Thyroid gland (tissue), 4 donors: ENCODE measurements at regions not wholly inside any gene's neighbourhood (a gene's known extent, or its start where the extent isn't known, plus 50 kb on each side); places are given as distances from the start of the nearest gene placed in this dataset.

Experiments used
- DNase-seq, 2 donors: peaks; one replicate each; pipeline ENCODE4 v3.0.0-alpha.2; 2019
- H3K27ac ChIP-seq, 3 donors: fragments of 200-600 bp; sonication (generic); 1 replicate in 2 of 3; 2 replicates in 1 of 3; pipeline ENCODE4 v1.5.1; 2016 to 2019; ENCODE audit warnings: mild to moderate bottlenecking in 1 of 3, moderate library complexity in 1 of 3
- H3K27me3 ChIP-seq: fragments of 200-600 bp; sonication (generic); one replicate; pipeline ENCODE4 v1.5.1; 2019
- H3K36me3 ChIP-seq, 2 donors: fragments of 200-600 bp; sonication (generic); one replicate each; pipeline ENCODE4 v1.5.1; 2016 to 2019
- H3K4me1 ChIP-seq, 2 donors: fragments of 200-600 bp; sonication (generic); one replicate each; pipeline ENCODE4 v1.5.1; 2017 to 2019
- H3K4me3 ChIP-seq, 3 donors: fragments of 200-600 bp; sonication (generic); replicated peaks in 1 of 3; 1 replicate in 2 of 3; 2 replicates in 1 of 3; pipeline ENCODE4 v1.5.1; 2016; ENCODE audit warnings: mild to moderate bottlenecking in 1 of 3
- H3K9me3 ChIP-seq: fragments of 200-600 bp; sonication (generic); one replicate; pipeline ENCODE4 v1.5.1; 2017
- POLR2A ChIP-seq, 2 donors: fragments of 450-650 bp; IDR thresholded peaks; one replicate each; pipeline ENCODE4 v1.6.1; 2017; ENCODE audit warnings: antibody characterized with exemption in 2 of 2, mild to moderate bottlenecking in 2 of 2, moderate library complexity in 1 of 2
- WGBS, 2 donors: methylation state at CpG; one replicate each; pipeline ENCODE4 v1.1.5; 2017; 5-methylcytosine and 5-hydroxymethylcytosine counted together
- intact Hi-C: fragments of 100-400 bp; cut with DNase I; formaldehyde crosslinking; loops from one replicate; pipeline ENCODE4 v1.15.1; 2023
- TF ChIP-seq, protein P1 (sequence below), 6 experiments: fragments of 200-600 bp in 3 of 6; fragments of 450-650 bp in 3 of 6; sonication (generic) in 3 of 6; IDR thresholded peaks; one replicate each; pipeline ENCODE4 v1.5.1; 2016 to 2019; ENCODE audit warnings: antibody characterized with exemption in 6 of 6, mild to moderate bottlenecking in 2 of 6, inconsistent platforms in 1 of 6, moderate library complexity in 1 of 6

- DNase-seq = no peak
- TF ChIP-seq, protein P1, sequence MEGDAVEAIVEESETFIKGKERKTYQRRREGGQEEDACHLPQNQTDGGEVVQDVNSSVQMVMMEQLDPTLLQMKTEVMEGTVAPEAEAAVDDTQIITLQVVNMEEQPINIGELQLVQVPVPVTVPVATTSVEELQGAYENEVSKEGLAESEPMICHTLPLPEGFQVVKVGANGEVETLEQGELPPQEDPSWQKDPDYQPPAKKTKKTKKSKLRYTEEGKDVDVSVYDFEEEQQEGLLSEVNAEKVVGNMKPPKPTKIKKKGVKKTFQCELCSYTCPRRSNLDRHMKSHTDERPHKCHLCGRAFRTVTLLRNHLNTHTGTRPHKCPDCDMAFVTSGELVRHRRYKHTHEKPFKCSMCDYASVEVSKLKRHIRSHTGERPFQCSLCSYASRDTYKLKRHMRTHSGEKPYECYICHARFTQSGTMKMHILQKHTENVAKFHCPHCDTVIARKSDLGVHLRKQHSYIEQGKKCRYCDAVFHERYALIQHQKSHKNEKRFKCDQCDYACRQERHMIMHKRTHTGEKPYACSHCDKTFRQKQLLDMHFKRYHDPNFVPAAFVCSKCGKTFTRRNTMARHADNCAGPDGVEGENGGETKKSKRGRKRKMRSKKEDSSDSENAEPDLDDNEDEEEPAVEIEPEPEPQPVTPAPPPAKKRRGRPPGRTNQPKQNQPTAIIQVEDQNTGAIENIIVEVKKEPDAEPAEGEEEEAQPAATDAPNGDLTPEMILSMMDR (IDR thresholded peaks at IDR 0.05) = no peak
- no peak for TF ChIP-seq POLR2A (IDR thresholded peaks at IDR 0.05)
- Histone ChIP-seq H3K4me1 (peaks cover 0 to 7% of the 10 kb centered on the region in 2 donors), H3K9me3 (no peaks in the 10 kb centered on the region), H3K36me3 (no peaks in the 10 kb centered on the region), H3K27ac (no peak overlapping the region), H3K27me3 (no peaks in the 10 kb centered on the region), H3K4me3 (no peak overlapping the region)
- WGBS, 2 donors = 73 to 76% methylated on average over 8 of the region's 8 CpGs
- intact Hi-C loops = loop anchor here (10.0 kb wide), 1 partner anchor 948 kb away; no protein-coding TSS in a partner anchor
Measured at GRCh38 chr3:71876135-71877105, 91.5 kb upstream of the PROK2 start.

DNA sequence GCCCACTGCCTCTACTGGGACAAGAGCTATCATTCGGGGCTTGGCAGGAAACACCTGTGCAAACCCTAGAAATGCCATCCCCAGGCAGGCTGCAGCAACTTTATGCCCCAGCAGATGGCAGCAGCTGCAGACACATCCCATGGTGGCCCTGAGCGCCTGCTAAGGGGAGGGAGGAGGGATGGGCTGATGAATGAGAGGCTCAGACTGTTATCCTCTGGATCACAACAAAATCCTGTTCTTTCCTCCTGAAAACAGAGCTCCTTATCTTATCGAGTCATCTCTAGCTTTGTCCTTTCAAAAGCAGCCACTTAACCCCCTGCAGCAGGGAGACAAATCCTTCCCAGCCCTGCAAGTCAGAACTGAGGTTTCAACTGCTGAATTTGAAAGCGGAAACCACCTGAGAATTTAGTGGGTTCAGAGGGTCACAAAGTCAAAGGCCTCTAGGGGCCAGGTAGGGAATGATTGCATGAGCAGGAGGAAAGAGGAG, 90.6 kb upstream of the PROK2 start:
- intact Hi-C loops = loop anchor here (10.0 kb wide), 1 partner anchor 949 kb away; no protein-coding TSS in a partner anchor
- TF ChIP-seq, protein P1 (IDR thresholded peaks at IDR 0.05) = peak; percentile 60 to 92 (median 75)
- no peak for TF ChIP-seq POLR2A (IDR thresholded peaks at IDR 0.05)
- Histone ChIP-seq H3K9me3 (no peaks in the 10 kb centered on the region), H3K4me1 (peaks cover 0 to 7% of the 10 kb centered on the region in 2 donors), H3K27me3 (no peaks in the 10 kb centered on the region), H3K36me3 (no peaks in the 10 kb centered on the region), H3K4me3 (no peak overlapping the region), H3K27ac (no peak overlapping the region)
- peak; percentile 79 to 80 for DNase-seq
- WGBS, 2 donors = 25 to 26% methylated on average over 4 of the region's 4 CpGs

GRCh38 chr3:71874618-71875017, 89.7 kb upstream of the PROK2 start:
- Histone ChIP-seq H3K4me3 (no peak overlapping the region), H3K36me3 (no peaks in the 10 kb centered on the region), H3K4me1 (peaks cover 0 to 7% of the 10 kb centered on the region in 2 donors), H3K27ac (no peak overlapping the region), H3K27me3 (no peaks in the 10 kb centered on the region), H3K9me3 (no peaks in the 10 kb centered on the region)
- no peak for TF ChIP-seq POLR2A (IDR thresholded peaks at IDR 0.05)
- TF ChIP-seq, protein P1 (IDR thresholded peaks at IDR 0.05) = no peak
- intact Hi-C loops = loop anchor here (10.0 kb wide), 1 partner anchor 950 kb away; no protein-coding TSS in a partner anchor
- 90 to 91% methylated on average over 4 of the region's 4 CpGs for WGBS, 2 donors
- DNase-seq = no peak

- Histone ChIP-seq H3K27me3 (no peaks in the 10 kb centered on the region), H3K9me3 (no peaks in the 10 kb centered on the region), H3K36me3 (no peaks in the 10 kb centered on the region), H3K4me3 (no peak overlapping the region), H3K27ac (peak overlapping the region; percentile 4 to 52 (median 12)), H3K4me1 (peaks cover 0 to 7% of the 10 kb centered on the region in 2 donors)
- peak; percentile 56 to 57 for DNase-seq
- intact Hi-C loops = loop anchor here (10.0 kb wide), 1 partner anchor 952 kb away; no protein-coding TSS in a partner anchor
- TF ChIP-seq POLR2A (IDR thresholded peaks at IDR 0.05) = no peak
- TF ChIP-seq, protein P1 (IDR thresholded peaks at IDR 0.05) = no peak
- 40 to 48% methylated on average over 9 to 10 of the region's 10 CpGs for WGBS, 2 donors
Measured at GRCh38 chr3:71873093-71873611, 88.2 kb upstream of the PROK2 start.
